HG03457 (cell line): ENCODE measurements at regions not wholly inside any gene's neighbourhood (a gene's known extent, or its start where the extent isn't known, plus 50 kb on each side); places are given as distances from the start of the nearest gene placed in this dataset.
"Not testable (repeated sequence)": the region's sequence is repeated elsewhere in the genome, so short reads cannot be mapped to it uniquely, and the experiment has no call there.

Experiments
- ATAC-seq: cut with Tn5 transposase; IDR thresholded peaks from one replicate; pipeline ENCODE4 v1.9.1; 2021; ENCODE audit warnings: moderate number of reproducible peaks; ENCODE audit not compliant: unreplicated experiment

DNA sequence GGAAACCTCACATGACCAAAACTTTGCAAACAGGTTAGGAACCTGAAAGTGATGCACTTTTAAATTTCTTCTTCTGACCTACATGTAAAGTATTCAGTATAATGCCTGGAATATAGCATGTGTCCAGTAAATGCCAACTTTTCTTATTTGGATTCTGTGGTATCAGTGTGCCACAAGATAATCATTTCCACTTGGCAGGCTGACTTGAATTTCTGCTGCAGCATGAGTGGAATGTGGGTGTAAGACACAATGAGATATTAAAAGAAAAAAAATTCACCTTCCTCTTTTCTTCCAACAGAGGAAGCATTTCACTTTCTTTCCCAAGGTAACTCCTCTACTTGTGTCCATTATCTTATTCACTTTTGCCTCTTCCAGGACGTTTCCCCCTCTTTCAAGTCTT is 141.9 kb upstream of the PRKD1 start:
- ATAC-seq: no peak

DNA sequence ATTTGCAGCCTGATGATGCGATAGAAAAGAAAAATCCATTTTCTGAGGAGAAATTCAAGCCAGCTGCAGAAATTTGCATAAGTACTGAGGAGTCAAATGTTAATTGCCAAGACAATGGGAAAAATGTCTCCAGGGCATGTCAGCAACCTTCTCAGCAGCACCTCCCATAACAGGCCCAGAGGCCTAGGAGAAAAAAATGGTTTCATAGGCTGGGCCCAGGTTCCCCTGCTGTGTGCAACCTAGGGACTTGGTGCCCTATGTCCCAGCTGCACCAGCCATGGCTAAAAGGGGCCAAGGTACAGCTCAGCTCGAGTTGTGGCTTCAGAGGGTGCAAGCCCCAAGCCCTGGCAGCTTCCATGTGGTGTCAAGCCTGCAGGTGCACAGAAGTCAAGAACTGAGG is 144.8 kb upstream of the PRKD1 start:
- not testable (repeated sequence) for ATAC-seq

DNA sequence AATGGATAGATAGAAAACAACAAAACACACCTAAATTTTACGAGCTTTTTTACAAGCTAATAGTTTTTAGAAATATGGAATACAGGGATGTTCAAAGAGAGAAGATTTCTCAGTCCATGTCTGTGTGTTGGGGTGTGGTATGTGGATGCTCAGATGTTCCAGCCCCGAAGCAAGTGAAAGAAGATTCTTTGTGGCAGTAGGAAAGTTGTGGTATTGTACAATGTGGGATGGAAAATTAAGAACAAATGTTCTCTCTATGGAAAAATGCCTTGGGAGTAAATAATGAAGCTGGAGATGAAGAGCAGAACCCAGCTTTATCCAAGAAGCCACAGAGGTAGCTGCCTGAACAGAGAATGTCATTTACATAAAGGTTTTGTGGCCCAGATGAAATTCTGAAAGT is 150.3 kb upstream of the PRKD1 start:
- ATAC-seq: no peak

DNA sequence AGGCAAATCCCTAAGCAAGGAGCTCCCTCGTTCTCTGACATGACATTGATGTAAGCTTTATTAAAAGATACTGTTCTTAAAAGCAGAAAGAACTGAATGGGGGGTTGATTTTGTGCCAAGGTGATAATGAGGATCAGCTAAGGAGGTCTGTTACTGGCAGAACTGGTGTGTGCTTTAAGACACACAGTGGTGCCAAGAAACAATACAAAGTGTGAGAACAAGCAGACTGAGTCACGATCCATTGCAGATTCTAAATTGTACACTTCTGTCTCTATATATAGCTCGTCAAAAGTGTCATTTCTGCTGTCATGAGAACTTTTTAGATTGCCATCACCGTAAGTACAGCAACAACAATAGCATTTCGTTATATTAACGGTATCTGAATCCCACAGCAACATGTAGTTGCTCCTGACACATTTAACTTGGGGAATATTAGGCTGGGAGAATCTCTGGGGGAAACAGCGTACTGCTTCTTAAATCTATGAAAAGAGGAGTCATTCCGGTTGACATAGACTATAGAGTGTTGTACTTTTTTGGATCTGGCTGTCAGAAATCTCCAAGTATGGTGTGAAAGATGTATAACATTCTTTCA is 151.3 kb upstream of the PRKD1 start:
- no peak for ATAC-seq

DNA sequence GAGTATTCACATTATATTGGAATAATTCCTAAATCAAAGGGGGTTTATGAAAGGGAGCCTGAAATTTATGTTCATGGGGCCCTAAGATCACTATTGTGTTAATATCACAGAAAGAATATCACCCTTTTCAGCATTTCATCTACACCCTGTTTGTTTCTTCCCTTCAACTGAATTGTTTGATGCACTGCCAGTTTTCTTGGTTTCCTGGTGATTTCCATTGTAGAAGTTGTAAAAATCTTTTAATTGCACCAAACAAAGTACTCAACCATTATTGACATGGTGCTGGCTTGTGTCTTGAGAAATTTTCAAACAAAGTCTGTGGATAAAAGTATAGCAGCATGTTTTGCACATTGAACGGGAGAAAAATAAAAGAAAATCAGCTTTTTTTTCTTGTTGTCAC is 154.8 kb upstream of the PRKD1 start:
- ATAC-seq: no peak

DNA sequence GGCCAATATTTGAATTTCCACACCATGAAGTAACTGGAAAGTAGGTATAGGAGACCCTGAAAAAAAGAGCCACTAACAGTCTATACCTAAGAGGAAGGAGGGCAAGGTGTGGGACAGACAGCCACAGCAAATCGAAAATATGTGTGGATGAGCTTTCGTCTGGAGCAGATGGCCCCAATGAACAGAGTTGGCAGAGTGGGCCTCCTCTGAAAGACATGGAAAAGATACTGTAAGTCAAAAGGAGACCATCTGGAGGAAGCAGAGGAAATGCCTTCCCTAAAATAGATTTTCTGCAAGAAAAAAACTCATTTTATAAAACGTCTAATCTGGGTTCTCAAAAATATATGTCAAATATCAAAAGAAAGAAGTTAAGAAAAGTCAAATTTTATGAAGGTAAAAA is 157.2 kb upstream of the PRKD1 start:
- no peak for ATAC-seq

DNA sequence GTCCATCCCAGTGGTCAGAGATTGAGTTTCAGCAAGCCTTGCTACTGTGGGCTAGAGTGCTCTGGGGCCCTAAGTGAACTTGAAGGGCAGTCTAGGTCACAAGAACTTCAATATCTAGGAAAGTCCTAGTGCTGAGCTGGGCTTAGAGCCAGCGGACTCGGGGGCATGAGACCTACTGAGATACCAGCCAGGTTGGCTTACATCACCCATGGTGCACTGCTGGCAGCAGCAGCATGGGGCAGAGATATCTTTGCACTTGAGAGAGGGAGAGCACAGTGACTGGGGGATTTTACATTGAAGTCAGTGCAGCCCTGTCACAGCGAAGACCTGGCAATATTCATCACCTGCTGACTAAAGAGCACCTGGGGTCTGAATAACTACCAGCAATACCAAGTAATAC is 158.3 kb upstream of the PRKD1 start:
- ATAC-seq: no peak

DNA sequence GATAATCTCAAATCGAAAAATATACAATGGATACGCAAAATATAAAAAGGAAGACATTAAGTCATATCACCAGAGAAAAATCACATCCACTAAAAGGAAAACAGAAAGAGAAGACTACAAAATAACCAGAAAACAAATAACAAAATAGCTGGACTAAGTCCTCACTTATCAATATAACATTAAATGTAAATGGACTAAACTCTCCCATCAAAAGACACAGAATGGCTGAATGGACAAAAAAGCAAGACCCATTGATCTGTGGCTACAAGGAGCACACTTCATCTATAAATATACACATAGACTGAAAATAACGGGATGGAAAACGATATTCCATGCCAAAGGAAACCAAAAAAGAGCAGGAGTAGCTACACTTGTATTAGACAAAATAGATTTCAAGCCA is 161.0 kb upstream of the PRKD1 start:
- no peak for ATAC-seq

DNA sequence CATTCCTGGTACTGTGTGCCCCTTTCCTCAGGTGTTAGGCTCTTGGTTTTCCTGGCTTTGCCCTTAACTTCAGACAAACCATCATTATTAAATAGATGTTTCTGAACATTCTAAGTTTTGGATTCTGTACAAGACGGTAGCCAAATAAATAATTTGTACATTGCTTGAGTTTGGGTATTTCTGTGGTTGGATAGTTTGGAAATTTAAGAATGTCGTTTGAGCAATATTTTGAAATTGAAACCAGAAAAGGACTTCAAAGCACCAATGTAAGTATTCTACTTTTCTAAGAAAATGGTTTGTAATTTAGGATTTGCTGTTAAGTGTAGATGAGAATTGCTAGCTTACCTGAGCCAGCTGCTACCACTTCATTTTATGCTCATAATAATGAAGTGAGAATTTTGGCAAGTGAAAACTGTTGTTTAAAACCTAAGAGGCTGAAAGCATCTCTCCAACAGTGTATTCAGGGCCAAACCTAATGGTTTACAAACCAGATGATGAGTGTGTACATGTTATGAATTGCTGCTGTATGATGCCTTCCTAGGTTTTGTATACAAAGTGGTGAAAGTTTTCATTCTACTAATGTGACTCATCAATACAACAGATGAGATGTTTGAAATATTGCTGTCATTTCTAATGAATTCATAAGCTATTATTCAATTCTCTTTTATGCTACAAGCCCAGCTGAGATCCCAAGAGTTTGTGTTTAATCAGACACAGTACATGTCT is 181.5 kb upstream of the PRKD1 start:
- ATAC-seq: no peak

DNA sequence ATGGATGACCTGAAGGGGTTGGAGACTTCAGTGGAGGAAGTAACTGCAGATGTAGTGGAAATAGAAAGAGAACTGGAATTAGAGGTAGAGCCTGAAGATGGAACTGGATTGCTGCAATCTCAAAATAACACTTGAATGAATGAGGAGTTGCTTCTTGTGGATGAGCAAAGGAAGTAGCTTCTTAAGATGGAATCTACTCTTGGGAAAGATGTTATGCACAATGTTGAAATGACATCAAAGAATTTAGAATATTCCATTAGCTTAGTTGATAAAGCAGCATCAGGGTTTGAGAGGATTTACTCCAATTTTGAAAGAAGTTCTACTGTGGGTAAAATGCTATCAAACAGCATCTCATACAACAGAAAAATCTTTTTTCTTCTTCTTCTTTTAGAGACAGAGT is 186.4 kb upstream of the PRKD1 start:
- no peak for ATAC-seq

DNA sequence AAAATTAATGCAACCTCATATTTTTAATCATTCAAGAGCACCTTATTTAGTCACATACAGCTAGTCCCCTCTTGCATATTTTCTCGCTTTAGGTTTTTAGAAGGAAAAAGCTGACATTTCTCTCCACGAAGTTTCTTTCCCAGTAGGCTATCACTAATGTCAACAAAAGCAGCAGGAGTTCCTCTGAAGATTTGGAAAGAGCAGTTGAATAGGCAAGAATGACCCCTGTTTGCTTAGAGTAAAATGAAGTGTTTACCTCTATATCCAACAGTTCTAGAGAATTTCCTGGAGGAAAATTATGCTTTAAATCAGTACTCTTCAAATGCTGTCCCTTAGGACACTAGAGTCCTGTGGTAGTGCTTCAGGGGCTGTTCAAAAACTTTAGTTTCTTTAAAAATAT is 188.1 kb upstream of the PRKD1 start:
- no peak for ATAC-seq

DNA sequence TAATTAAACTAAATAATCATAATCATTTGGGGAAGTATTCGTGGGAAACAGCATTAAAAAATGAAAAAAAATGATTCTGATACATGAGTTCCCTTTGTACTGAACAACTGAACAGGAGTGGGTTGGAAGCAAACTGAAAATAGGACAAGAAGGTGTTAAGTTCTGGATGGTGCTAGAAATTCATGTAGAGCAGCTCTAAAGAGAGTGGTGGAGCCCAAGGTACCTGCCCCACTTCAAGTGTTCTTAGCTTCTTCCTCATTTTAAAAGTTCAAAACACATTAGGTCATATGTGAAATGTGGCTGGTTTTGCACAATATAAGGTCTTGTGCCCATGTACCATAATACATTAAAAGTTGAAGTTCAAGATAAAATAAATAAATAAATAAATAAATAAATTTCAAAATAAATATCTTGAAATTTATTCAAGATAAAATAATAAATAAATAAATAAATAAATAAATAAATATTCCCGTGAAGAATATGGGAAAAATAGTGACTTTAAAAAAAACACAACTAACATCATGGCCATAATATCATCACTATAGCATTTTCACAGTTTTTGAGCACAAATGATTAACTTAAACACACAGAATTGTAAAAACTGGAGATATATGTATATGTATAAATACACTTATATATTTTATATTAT is 191.5 kb upstream of the PRKD1 start:
- no peak for ATAC-seq

DNA sequence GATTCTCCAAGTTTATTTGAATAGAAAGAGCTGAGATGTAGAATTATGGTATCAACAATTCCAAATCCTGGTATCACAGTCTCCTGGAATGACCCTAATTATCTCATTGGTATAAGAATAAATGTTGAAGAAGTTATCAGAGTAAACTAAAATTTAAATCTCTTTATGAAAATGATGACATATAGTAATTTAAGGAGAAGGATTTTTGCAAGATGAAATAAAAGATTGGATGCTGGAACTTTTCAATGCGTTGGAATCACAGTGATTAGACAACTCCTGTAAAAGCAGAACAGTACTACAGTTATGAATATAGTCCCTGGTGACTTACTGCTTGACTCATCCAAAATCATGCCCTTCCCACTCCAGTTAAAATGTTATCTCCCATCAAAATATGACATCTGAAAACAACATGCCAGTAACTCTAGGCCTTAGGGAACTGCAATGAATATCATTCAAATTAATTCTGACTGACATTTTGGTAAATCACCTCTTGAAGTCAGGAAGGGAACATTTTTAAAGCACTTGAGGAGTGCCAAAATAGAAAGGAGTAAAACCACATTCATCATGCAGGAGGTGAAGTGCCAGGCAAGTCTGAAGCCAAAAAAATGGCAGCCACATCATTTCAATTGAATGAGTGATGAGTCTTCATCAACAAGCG is 197.8 kb upstream of the PRKD1 start:
- ATAC-seq: no peak

DNA sequence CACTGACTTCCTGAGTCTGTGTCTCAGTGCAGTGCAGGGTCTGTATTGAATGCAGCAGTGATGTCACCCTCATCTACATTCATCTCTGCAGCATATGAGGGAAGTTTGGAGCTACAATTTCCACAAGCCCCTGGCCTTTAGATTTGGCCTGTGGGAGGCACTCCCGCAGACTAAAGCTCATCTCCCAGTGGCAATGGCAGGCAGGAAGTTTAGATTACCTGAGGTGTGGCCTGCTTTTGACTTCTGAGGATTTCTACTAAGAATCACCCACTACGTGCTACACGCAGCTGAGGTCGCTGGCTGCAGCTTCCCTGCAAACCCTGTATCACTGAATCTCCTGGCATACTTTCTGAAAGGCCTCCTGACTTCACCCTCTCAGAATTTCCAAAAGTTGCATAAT is 202.2 kb upstream of the PRKD1 start:
- no peak for ATAC-seq

DNA sequence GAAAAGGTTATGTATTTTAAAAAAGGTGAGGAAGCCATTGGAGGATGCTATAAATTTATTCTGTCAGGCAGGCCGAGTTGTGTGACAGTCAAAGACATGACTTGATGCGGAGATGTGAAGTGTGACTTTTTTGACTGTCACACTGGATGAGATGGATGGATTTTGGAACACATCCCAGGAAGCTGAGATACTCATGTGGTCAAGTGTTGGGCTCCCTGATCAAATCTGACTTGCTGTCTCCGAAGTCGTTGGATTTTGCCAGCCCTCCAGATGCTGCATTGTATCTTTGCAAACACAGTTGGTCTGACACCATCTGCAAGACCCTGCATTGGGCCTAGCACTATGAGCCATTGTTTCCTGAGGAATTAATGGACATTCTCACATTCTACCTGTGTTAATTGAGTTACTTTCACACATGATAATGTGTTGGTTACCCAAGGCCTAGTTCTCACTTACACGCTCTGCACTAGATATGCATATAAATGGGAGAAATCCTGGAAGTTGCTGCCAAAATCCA is 204.0 kb upstream of the PRKD1 start:
- no peak for ATAC-seq

DNA sequence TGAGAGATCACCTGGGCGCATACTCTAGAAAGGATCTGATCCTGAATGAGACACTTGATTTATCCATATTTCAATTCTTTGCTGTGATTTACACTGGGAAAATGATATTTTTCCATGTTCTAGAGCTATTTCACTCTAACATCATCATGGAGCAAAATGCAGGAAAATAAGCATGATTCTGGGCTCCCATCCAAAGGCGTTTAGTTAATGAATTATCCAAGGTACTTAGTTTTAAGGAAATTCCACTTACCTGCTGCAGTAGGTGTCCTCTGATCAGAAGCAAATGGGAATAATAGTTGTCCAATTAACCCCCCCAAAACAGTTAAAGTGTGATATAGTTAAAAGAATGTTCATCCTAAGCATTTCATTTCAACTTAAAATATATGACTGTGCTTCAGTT is 204.5 kb upstream of the PRKD1 start:
- ATAC-seq: no peak

DNA sequence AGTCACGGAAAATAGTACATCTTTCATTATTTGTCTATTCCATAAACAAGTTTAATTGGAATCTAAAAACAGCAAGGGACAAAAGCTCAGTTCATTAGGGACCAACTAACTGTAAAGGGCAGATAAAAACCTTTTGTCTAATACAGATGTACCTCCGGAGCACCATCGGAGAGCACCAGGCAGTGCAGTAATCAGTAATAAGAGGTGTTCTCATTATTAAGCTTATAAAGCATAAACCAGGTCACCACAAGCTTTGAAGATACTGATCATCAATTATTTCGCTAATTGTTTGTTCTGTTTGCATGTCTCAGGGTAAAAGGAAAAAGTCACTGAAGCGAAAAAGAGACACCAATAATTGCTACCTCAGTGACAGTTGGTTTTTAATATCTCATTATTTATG is 207.3 kb upstream of the PRKD1 start:
- no peak for ATAC-seq

DNA sequence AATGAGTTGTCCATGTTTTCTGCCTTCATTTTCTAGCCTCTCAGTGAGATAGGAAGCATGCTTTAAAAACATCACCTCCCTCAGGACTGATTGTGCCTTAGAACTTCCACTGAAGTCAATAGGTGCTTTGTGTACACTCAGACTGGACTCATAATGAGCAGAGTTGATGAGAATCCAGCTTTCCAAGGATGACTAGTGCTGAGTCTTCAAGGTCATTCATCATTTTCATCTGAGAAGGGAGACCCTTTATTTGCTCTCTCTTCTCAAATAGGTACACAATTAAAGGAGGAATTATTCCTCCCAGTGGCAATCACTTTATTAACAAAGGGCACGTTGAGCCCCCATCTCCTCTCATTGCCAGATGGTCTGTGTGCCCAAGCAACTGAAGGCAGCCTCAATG is 210.9 kb upstream of the PRKD1 start:
- no peak for ATAC-seq

DNA sequence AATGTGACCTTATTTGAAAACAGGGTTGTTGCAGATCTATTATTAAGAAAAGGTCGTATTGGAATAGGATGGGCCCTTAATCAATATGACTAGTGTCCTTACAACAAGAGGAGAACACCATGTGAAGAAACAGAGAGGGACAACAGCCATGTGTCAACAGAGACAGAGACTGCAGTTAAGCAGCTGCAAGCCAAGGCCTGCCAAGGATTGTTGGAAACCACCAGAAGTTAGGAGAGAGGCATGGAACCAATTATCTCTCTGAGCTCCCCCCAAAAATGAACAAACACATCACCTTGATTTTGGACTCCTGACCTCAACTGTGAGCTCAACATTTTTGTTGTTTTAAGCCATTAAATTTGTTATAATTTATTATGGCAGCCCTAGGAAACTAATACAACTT is 214.6 kb upstream of the PRKD1 start:
- no peak for ATAC-seq

DNA sequence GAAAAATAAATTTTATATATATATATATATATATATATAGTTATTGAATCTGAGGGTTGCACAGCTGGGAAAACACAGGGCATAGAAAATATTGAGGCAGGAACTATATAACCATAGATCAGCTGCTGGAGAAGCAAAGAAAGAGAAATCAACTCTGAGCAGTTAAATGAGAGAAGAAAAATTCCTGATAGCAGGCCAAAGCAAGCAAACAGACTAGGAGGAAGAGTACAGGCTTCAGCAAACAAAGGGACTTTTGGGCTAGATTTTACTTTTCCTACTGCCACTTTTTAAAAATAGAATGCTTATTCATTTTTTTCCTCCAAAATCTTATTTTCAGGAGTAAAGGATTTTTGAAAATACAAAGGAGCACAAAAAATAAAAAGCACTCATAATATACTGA is 216.0 kb upstream of the PRKD1 start:
- ATAC-seq: no peak

DNA sequence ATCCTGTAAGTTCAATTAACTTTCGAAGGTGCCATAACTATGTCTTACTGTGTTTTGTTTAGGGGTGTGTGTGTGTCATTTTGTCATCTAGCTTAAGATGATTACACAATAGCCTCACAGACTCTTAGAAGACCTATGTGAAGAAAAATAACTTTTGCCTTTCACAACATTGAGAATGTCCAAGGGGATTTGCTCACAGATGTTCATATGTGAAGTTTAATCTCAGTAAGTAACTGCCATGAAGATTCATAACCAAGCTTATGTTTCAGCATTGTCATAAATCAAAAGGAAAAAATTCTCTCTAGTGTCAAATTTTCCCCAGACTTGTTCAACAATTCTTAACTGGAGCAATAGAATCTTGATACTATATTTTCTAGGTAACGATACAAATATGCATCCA is 226.1 kb upstream of the PRKD1 start:
- ATAC-seq: no peak

DNA sequence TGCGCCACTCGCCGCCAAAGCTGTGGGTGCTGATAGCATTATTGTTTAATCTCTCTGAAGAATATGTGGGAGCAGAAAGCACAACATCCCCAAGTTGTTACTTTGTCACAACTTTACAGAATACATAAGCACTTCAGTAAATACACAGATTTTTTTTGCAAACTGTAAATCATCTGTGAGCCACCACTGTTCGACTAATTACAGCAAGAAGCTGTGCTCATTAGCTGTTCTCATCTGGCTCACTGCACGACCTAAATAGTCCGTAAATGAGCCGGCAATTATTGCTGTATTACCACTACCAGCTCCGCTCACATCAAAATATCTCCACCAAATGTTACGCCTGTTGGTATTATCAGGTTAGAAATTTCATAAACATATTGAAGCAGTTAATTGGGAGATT is 228.9 kb upstream of the PRKD1 start:
- ATAC-seq: no peak
